Hepatocyte (in vitro differentiated cells): ENCODE measurements at regions not wholly inside any gene's neighbourhood (a gene's known extent, or its start where the extent isn't known, plus 50 kb on each side); places are given as distances from the start of the nearest gene placed in this dataset.

Experiments
- CTCF ChIP-seq: fragments of 200-600 bp; sonication (generic); IDR thresholded peaks from 2 replicates; pipeline ENCODE4 v1.5.1; 2016; ENCODE audit warnings: antibody characterized with exemption, mild to moderate bottlenecking; ENCODE audit not compliant: poor library complexity
- EZH2phosphoT487 ChIP-seq: fragments of 200-600 bp; sonication (generic); IDR thresholded peaks from one replicate; pipeline ENCODE4 v1.6.1; 2018; ENCODE audit warnings: antibody characterized with exemption, mild to moderate bottlenecking, low read depth, moderate library complexity; ENCODE audit not compliant: unreplicated experiment, severe bottlenecking

- no peak for TF ChIP-seq EZH2phosphoT487
- TF ChIP-seq CTCF, result no peak
Observed at GRCh38 chr4:54372951-54373350, 143.9 kb downstream of the PDGFRA start.
